OCI-LY7 (cell line): ENCODE measurements at regions not wholly inside any gene's neighbourhood (a gene's known extent, or its start where the extent isn't known, plus 50 kb on each side); places are given as distances from the start of the nearest gene placed in this dataset.

Experiments
- BruUV-seq: library from RNA; stranded (reverse); fragments of 400-500 nt; replicated peaks from 2 replicates; lab custom pipeline; 2021; lab: Mats Ljungman, UMichigan
- CTCF ChIA-PET: fragments of 300-600 bp; sonication (Branson Sonifier 250); formaldehyde crosslinking; loops from one replicate; lab custom pipeline; 2022; ENCODE audit warnings: antibody characterized with exemption; ENCODE audit not compliant: unreplicated experiment; lab: Charles Lee
- POLR2A ChIA-PET: fragments of 300-600 bp; sonication (Branson Sonifier 250); formaldehyde crosslinking; loops from one replicate; lab custom pipeline; 2022; ENCODE audit warnings: antibody characterized with exemption; lab: Charles Lee
- DNase-seq: peaks from one replicate; pipeline ENCODE4 v3.0.0-alpha.2; 2015; ENCODE audit warnings: low spot score
- H2AFZ ChIP-seq: fragments of 200-600 bp; sonication (generic), shearing (Covaris generic); 2 replicates; pipeline ENCODE4 v1.6.1; 2014; ENCODE audit warnings: mild to moderate bottlenecking, antibody characterized with exemption, low read length, moderate library complexity
- H3K27ac ChIP-seq: fragments of 200-600 bp; sonication (generic); 2 replicates; pipeline ENCODE4 v1.5.1; 2014; ENCODE audit warnings: mixed run types, low read depth, mild to moderate bottlenecking, moderate library complexity, low read length, inconsistent platforms; ENCODE audit not compliant: poor library complexity, severe bottlenecking
- H3K36me3 ChIP-seq: fragments of 200-600 bp; sonication (generic); 2 replicates; pipeline ENCODE4 v1.6.1; 2014; ENCODE audit warnings: mild to moderate bottlenecking, antibody characterized with exemption, low read length, moderate library complexity, mixed read lengths; ENCODE audit not compliant: insufficient read depth
- H3K4me1 ChIP-seq: fragments of 200-600 bp; sonication (generic); 2 replicates; pipeline ENCODE4 v1.5.1; 2014; ENCODE audit warnings: mild to moderate bottlenecking, low read length; ENCODE audit not compliant: insufficient read depth, poor library complexity, severe bottlenecking
- H3K4me2 ChIP-seq: fragments of 200-600 bp; sonication (generic); 2 replicates; pipeline ENCODE4 v1.6.1; 2014; ENCODE audit warnings: mild to moderate bottlenecking, low read length
- H3K4me3 ChIP-seq: fragments of 200-600 bp; sonication (generic); 2 replicates; pipeline ENCODE4 v1.5.1; 2014; ENCODE audit warnings: mild to moderate bottlenecking, low read depth, low read length; ENCODE audit not compliant: poor library complexity, severe bottlenecking
- H3K79me2 ChIP-seq: fragments of 200-600 bp; sonication (generic); 2 replicates; pipeline ENCODE4 v1.6.1; 2016; ENCODE audit warnings: low read depth, mild to moderate bottlenecking, low read length, moderate library complexity, mixed read lengths; ENCODE audit not compliant: insufficient read depth
- H3K9me2 ChIP-seq: fragments of 200-600 bp; sonication (generic); 2 replicates; pipeline ENCODE4 v1.6.1; 2016; ENCODE audit warnings: mild to moderate bottlenecking, low read length, mixed read lengths; ENCODE audit not compliant: insufficient read depth
- H3K9me3 ChIP-seq: fragments of 200-600 bp; sonication (generic); 2 replicates; pipeline ENCODE4 v1.6.1; 2014; ENCODE audit warnings: mild to moderate bottlenecking, mixed run types, low read length, mixed read lengths
- H4K20me1 ChIP-seq: fragments of 200-600 bp; sonication (generic); 2 replicates; pipeline ENCODE4 v1.6.1; 2014; ENCODE audit warnings: mild to moderate bottlenecking, antibody characterized with exemption, low read length, moderate library complexity, mixed read lengths; ENCODE audit not compliant: insufficient read depth
- EZH2phosphoT487 ChIP-seq: fragments of 200-600 bp; sonication (generic); IDR thresholded peaks from 2 replicates; pipeline ENCODE4 v1.6.1; 2018; ENCODE audit warnings: low read depth, borderline replicate concordance, mild to moderate bottlenecking, mixed run types, antibody characterized with exemption, low read length, moderate library complexity, mixed read lengths
- intact Hi-C: fragments of 100-400 bp; cut with micrococcal nuclease; formaldehyde crosslinking; loops from one replicate; pipeline ENCODE4 v1.10.0; 2022; ENCODE audit not compliant: unreplicated experiment
- TF ChIP-seq, protein P1 (sequence below): fragments of 200-600 bp; sonication (generic); conservative IDR thresholded peaks from 2 replicates; pipeline ENCODE4 v1.5.1; 2014; ENCODE audit warnings: mild to moderate bottlenecking, antibody characterized with exemption, low read length, moderate library complexity, mixed read lengths

DNA sequence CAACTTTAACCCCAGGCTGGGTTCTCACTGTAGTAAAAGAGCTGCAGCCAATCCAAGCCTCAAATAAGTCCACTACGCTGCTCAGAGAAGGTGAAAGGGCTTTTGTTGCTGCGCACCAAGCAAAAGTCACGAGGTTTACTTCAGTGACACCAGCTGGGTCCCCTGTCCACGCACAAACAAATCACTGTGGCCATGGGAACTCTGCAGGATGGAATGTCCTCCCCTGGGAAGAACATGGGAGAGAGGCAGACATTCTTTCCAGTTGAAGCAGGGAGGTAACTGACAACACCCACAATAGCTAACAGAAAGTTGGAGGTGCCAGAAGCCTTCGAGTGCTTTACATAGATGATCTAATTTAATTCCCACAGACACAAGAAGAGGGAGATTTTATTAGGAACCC, 181.9 kb downstream of the PMP22 start:
- H3K27ac ChIP-seq: no peak overlapping the region
- no TSS peak for BruUV-seq
- no peaks in the 10 kb centered on the region for H3K79me2 ChIP-seq
- no peak for DNase-seq
- ChIA-PET CTCF (no interaction called here), POLR2A (no interaction called here)
- H3K4me1 ChIP-seq: no peaks in the 10 kb centered on the region
- no peaks in the 10 kb centered on the region for H3K36me3 ChIP-seq
- H4K20me1 ChIP-seq: no peaks in the 10 kb centered on the region
- intact Hi-C loops: no loop called here
- no peaks in the 10 kb centered on the region for H3K9me2 ChIP-seq
- H3K4me2 ChIP-seq: no peak overlapping the region
- no peak overlapping the region for H2AFZ ChIP-seq
- no peaks in the 10 kb centered on the region for H3K9me3 ChIP-seq
- no peak overlapping the region for H3K4me3 ChIP-seq
- TF ChIP-seq EZH2phosphoT487: no peak
- TF ChIP-seq, protein P1, sequence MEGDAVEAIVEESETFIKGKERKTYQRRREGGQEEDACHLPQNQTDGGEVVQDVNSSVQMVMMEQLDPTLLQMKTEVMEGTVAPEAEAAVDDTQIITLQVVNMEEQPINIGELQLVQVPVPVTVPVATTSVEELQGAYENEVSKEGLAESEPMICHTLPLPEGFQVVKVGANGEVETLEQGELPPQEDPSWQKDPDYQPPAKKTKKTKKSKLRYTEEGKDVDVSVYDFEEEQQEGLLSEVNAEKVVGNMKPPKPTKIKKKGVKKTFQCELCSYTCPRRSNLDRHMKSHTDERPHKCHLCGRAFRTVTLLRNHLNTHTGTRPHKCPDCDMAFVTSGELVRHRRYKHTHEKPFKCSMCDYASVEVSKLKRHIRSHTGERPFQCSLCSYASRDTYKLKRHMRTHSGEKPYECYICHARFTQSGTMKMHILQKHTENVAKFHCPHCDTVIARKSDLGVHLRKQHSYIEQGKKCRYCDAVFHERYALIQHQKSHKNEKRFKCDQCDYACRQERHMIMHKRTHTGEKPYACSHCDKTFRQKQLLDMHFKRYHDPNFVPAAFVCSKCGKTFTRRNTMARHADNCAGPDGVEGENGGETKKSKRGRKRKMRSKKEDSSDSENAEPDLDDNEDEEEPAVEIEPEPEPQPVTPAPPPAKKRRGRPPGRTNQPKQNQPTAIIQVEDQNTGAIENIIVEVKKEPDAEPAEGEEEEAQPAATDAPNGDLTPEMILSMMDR: no peak

DNA sequence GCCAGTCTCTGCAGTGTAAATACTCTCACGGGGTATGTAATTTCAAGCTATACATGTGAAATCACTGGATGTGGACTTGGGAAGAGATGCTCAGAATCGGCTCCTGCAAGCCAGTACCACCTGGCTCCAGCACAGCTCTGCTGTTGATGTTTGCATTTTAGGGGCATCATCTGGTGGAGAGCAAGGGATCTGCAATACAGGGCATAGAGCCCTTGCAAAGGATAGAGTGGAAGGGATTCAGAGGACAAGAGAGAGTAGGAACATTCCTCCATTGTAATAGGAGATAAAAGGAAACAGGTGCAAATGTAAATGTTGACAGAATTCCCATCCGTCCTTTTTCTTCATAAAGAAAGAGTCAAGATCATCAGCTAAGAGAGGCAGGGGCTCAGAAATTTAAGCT, 184.1 kb downstream of the PMP22 start:
- CTCF ChIA-PET: no interaction called here
- H3K4me1 ChIP-seq: no peaks in the 10 kb centered on the region
- no peaks in the 10 kb centered on the region for H3K9me2 ChIP-seq
- no peak overlapping the region for H3K4me3 ChIP-seq
- intact Hi-C loops: no loop called here
- no peak for DNase-seq
- H3K27ac ChIP-seq: no peak overlapping the region
- BruUV-seq: no TSS peak
- no peak overlapping the region for H3K4me2 ChIP-seq
- H3K36me3 ChIP-seq: no peaks in the 10 kb centered on the region
- no peaks in the 10 kb centered on the region for H4K20me1 ChIP-seq
- H3K9me3 ChIP-seq: no peaks in the 10 kb centered on the region
- no peak overlapping the region for H2AFZ ChIP-seq
- TF ChIP-seq, protein P1: no peak
- no peak for TF ChIP-seq EZH2phosphoT487
- no peaks in the 10 kb centered on the region for H3K79me2 ChIP-seq
- POLR2A ChIA-PET: no interaction called here

DNA sequence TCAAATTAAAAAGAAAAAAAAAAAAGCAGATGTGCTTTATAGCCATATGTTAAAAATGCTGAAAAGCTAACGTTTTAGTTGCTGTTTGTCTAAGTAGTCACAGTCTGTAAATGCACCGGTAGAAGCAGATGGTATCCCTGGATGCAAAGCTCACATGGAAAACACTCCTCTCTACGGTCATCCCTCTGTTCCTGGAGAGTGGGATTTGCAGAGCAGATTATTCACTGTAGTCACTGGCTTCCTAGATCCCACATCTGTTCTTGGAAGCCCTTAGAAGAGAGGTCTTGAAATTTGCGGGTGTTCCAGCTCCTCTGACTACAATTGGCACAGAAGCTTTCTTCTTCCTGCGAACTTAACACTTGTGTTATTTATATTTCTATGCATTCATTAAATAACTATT, 186.6 kb downstream of the PMP22 start:
- BruUV-seq: no TSS peak
- H3K4me3 ChIP-seq: no peak overlapping the region
- no peaks in the 10 kb centered on the region for H4K20me1 ChIP-seq
- H3K4me1 ChIP-seq: no peaks in the 10 kb centered on the region
- H3K79me2 ChIP-seq: no peaks in the 10 kb centered on the region
- no peaks in the 10 kb centered on the region for H3K9me2 ChIP-seq
- no peak overlapping the region for H3K4me2 ChIP-seq
- ChIA-PET CTCF (no interaction called here), POLR2A (interaction anchor here (0.6 kb wide), 1 partner anchor 1643 kb away, joined by 4 read pairs; no protein-coding TSS in a partner anchor)
- no peaks in the 10 kb centered on the region for H3K9me3 ChIP-seq
- no peak for DNase-seq
- intact Hi-C loops: no loop called here
- H2AFZ ChIP-seq: no peak overlapping the region
- H3K36me3 ChIP-seq: no peaks in the 10 kb centered on the region
- H3K27ac ChIP-seq: no peak overlapping the region
- TF ChIP-seq EZH2phosphoT487: no peak
- TF ChIP-seq, protein P1: no peak
